Loucy (cell line): ENCODE measurements at regions not wholly inside any gene's neighbourhood (a gene's known extent, or its start where the extent isn't known, plus 50 kb on each side); places are given as distances from the start of the nearest gene placed in this dataset.

ENCODE experiments used
- H2AFZ ChIP-seq: fragments of 200-600 bp; sonication (generic); 2 replicates; pipeline ENCODE4 v1.6.0; 2016; ENCODE audit warnings: antibody characterized with exemption, mild to moderate bottlenecking, low read length, moderate library complexity
- H3F3A ChIP-seq: fragments of 200-600 bp; 2 replicates; pipeline ENCODE4 v1.6.0; 2016; ENCODE audit warnings: antibody characterized with exemption, low read depth, mild to moderate bottlenecking
- H3K27me3 ChIP-seq: fragments of 200-600 bp; sonication (generic); 2 replicates; pipeline ENCODE4 v1.6.1; 2014; ENCODE audit warnings: low read length, mild to moderate bottlenecking; ENCODE audit not compliant: insufficient read depth, poor library complexity, severe bottlenecking
- H3K36me3 ChIP-seq: fragments of 200-600 bp; sonication (generic); 2 replicates; pipeline ENCODE4 v1.6.1; 2016; ENCODE audit warnings: low read length; ENCODE audit not compliant: insufficient read depth
- H3K4me1 ChIP-seq: fragments of 200-600 bp; sonication (generic); 2 replicates; pipeline ENCODE4 v1.5.1; 2014; ENCODE audit warnings: low read length, mild to moderate bottlenecking; ENCODE audit not compliant: insufficient read depth, poor library complexity, severe bottlenecking
- H3K4me2 ChIP-seq: fragments of 200-600 bp; sonication (generic); 2 replicates; pipeline ENCODE4 v1.6.0; 2014; ENCODE audit warnings: antibody characterized with exemption, low read length, low read depth, mild to moderate bottlenecking; ENCODE audit not compliant: poor library complexity, severe bottlenecking
- H3K4me3 ChIP-seq: fragments of 200-600 bp; sonication (generic); 2 replicates; pipeline ENCODE4 v1.5.1; 2014; ENCODE audit warnings: low read length, mild to moderate bottlenecking, mixed read lengths; ENCODE audit not compliant: poor library complexity, severe bottlenecking
- H3K79me2 ChIP-seq: fragments of 200-600 bp; sonication (generic); 2 replicates; pipeline ENCODE4 v1.6.1; 2014; ENCODE audit warnings: low read length; ENCODE audit not compliant: insufficient read depth
- H3K9ac ChIP-seq: fragments of 200-600 bp; sonication (generic); 2 replicates; pipeline ENCODE4 v1.6.0; 2014; ENCODE audit warnings: mild to moderate bottlenecking, low read depth, low read length, moderate library complexity; ENCODE audit not compliant: poor library complexity, severe bottlenecking
- H3K9me2 ChIP-seq: fragments of 200-600 bp; sonication (generic); replicated peaks from 2 replicates; pipeline ENCODE4 v1.6.1; 2016; ENCODE audit warnings: low read depth, low read length, mixed read lengths
- H3K9me3 ChIP-seq: fragments of 200-600 bp; sonication (generic); 2 replicates; pipeline ENCODE4 v1.6.1; 2014; ENCODE audit warnings: mild to moderate bottlenecking, antibody characterized with exemption, low read length, low read depth; ENCODE audit not compliant: insufficient read depth
- H4K20me1 ChIP-seq: fragments of 200-600 bp; sonication (generic); 2 replicates; pipeline ENCODE4 v1.6.0; 2014; ENCODE audit warnings: antibody characterized with exemption, low read length, mild to moderate bottlenecking; ENCODE audit not compliant: insufficient read depth, poor library complexity, severe bottlenecking
- CTCF ChIP-seq: fragments of 200-600 bp; sonication (generic); conservative IDR thresholded peaks from 2 replicates; pipeline ENCODE4 v1.5.1; 2014; ENCODE audit warnings: mild to moderate bottlenecking, antibody characterized with exemption, low read length
- EZH2phosphoT487 ChIP-seq: fragments of 200-600 bp; IDR thresholded peaks from 2 replicates; pipeline ENCODE4 v1.6.1; 2018; ENCODE audit warnings: antibody characterized with exemption, mild to moderate bottlenecking, moderate library complexity, borderline replicate concordance

DNA sequence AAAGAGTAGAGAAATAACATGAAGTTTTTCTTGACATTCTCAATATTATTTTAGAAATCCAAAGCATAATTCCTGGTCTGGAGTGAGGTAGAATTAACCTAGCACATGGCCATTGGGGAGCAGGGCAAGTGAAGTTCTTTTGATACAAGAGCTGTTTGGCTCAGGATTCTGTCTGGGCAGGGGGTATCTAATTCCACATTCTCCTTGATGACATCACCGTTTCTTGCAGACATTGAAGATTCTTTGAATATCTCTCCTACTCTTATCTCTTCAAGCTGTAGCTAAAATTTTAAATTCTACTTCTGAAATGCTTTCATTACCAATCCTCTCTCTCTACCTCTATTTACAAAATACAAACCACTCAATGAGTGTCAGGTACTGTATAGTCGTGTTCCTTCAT is 138.2 kb upstream of the TENM4 start:
- H2AFZ ChIP-seq: no peak overlapping the region
- no peaks in the 10 kb centered on the region for H3K27me3 ChIP-seq
- no peaks in the 10 kb centered on the region for H3K36me3 ChIP-seq
- no peaks in the 10 kb centered on the region; the same call in 1 of the 2 replicates for H3K9me3 ChIP-seq
- no peaks in the 10 kb centered on the region for H3F3A ChIP-seq
- H4K20me1 ChIP-seq: no peaks in the 10 kb centered on the region
- no peak overlapping the region for H3K4me2 ChIP-seq
- TF ChIP-seq CTCF (no peak), EZH2phosphoT487 (no peak)
- H3K4me3 ChIP-seq: no peak overlapping the region
- H3K79me2 ChIP-seq: no peaks in the 10 kb centered on the region
- H3K4me1 ChIP-seq: no peaks in the 10 kb centered on the region
- no peaks in the 10 kb centered on the region for H3K9me2 ChIP-seq
- no peak overlapping the region for H3K9ac ChIP-seq

DNA sequence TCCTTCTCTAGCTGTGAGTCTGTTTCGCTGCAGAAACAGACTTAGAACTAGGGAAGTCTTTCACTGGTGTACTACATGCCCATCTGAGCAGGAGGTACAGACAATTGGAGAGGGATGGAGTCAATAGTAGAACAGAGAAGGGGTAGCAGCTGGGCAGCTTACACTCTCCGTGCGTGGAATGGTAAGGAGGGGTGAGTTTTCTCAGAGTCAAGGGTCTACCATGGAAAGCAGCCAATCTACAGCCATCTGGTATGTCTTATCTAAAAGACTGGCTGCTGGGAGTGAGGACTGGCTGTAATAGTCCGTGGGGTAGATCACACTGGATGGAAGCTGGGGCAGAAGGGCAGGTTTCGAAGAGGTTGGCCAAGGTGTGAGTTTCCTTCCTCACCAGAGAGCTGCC is 137.3 kb upstream of the TENM4 start:
- no peak overlapping the region for H3K4me3 ChIP-seq
- H3K4me1 ChIP-seq: no peaks in the 10 kb centered on the region
- H4K20me1 ChIP-seq: no peaks in the 10 kb centered on the region
- H3K9me2 ChIP-seq: no peaks in the 10 kb centered on the region
- TF ChIP-seq EZH2phosphoT487 (no peak), CTCF (no peak)
- no peaks in the 10 kb centered on the region; the same call in 1 of the 2 replicates for H3K9me3 ChIP-seq
- no peaks in the 10 kb centered on the region for H3K79me2 ChIP-seq
- H3K4me2 ChIP-seq: no peak overlapping the region
- H3K36me3 ChIP-seq: no peaks in the 10 kb centered on the region
- no peak overlapping the region for H2AFZ ChIP-seq
- no peaks in the 10 kb centered on the region for H3F3A ChIP-seq
- no peak overlapping the region for H3K9ac ChIP-seq
- no peaks in the 10 kb centered on the region for H3K27me3 ChIP-seq

GRCh38 chr11:79575701-79576100 is 134.9 kb upstream of the TENM4 start:
- Histone ChIP-seq H3K9me2 (no peaks in the 10 kb centered on the region), H3K4me2 (no peak overlapping the region), H3K9me3 (0 out of 2 replicates have a peak, but pooled peaks cover 3% of the 10 kb centered on the region), H3K79me2 (no peaks in the 10 kb centered on the region), H3K36me3 (no peaks in the 10 kb centered on the region), H3K4me3 (no peak overlapping the region), H2AFZ (no peak overlapping the region), H4K20me1 (no peaks in the 10 kb centered on the region), H3K4me1 (no peaks in the 10 kb centered on the region), H3K27me3 (no peaks in the 10 kb centered on the region), H3F3A (no peaks in the 10 kb centered on the region), H3K9ac (no peak overlapping the region)
- no peak for TF ChIP-seq CTCF
